BJ (cell line): ENCODE measurements at regions not wholly inside any gene's neighbourhood (a gene's known extent, or its start where the extent isn't known, plus 50 kb on each side); places are given as distances from the start of the nearest gene placed in this dataset.

Experiments
- CTCF ChIA-PET: fragments of 350-600 bp; formaldehyde crosslinking; extraction: SDS; loops from one replicate; lab custom pipeline; 2021; ENCODE audit warnings: antibody characterized with exemption, inconsistent platforms; lab: Yijun Ruan, JAX
- POLR2A ChIA-PET: fragments of 300-600 bp; sonication (Branson Sonifier 250); formaldehyde crosslinking; extraction: SDS; loops from one replicate; lab custom pipeline; 2021; ENCODE audit warnings: antibody characterized with exemption; lab: Charles Lee
- DNase-seq: peaks from one replicate; pipeline ENCODE4 v3.0.0-alpha.2; 2011; ENCODE audit warnings: low read depth
- H3K27me3 ChIP-seq: 2 replicates; pipeline ENCODE4 v1.6.0; 2011; ENCODE audit warnings: low read length; ENCODE audit not compliant: control insufficient read depth, insufficient read depth
- H3K36me3 ChIP-seq: 2 replicates; pipeline ENCODE4 v1.5.1; 2011; ENCODE audit warnings: low read length; ENCODE audit not compliant: control insufficient read depth, insufficient read depth
- H3K4me3 ChIP-seq: 2 replicates; pipeline ENCODE4 v1.5.1; 2011; ENCODE audit warnings: low read depth, mild to moderate bottlenecking, control low read depth, low read length
- TF ChIP-seq, protein P1 (sequence below): IDR thresholded peaks from 2 replicates; pipeline ENCODE4 v1.5.1; 2011; ENCODE audit warnings: low read depth, mild to moderate bottlenecking, control low read depth, inconsistent platforms, low read length, moderate library complexity; ENCODE audit not compliant: insufficient read depth

DNA sequence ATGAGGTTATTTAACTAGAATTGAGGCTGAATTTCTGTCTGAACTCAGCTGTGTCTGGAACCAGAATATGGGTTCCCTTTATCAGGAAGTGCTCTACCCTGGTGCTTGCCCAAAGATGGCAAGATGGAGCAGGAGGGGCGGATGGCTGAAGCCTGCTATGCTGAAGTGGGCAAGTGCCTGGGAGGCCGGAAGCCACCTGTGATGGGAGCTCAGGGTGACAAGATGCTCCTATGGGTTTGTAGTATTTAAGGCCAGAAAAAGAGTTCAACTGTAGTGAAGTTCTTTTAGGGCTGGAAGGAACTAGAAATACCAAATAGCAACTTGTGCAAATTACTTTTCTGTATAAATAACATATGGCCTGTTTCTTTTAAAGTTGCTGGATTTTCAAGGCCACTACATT is 808.9 kb upstream of the RAB6C start:
- DNase-seq: no peak
- ChIA-PET POLR2A (no interaction called here), CTCF (no interaction called here)
- no peaks in the 10 kb centered on the region for H3K27me3 ChIP-seq
- TF ChIP-seq, protein P1, sequence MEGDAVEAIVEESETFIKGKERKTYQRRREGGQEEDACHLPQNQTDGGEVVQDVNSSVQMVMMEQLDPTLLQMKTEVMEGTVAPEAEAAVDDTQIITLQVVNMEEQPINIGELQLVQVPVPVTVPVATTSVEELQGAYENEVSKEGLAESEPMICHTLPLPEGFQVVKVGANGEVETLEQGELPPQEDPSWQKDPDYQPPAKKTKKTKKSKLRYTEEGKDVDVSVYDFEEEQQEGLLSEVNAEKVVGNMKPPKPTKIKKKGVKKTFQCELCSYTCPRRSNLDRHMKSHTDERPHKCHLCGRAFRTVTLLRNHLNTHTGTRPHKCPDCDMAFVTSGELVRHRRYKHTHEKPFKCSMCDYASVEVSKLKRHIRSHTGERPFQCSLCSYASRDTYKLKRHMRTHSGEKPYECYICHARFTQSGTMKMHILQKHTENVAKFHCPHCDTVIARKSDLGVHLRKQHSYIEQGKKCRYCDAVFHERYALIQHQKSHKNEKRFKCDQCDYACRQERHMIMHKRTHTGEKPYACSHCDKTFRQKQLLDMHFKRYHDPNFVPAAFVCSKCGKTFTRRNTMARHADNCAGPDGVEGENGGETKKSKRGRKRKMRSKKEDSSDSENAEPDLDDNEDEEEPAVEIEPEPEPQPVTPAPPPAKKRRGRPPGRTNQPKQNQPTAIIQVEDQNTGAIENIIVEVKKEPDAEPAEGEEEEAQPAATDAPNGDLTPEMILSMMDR: no peak
- no peak overlapping the region for H3K4me3 ChIP-seq
- no peaks in the 10 kb centered on the region for H3K36me3 ChIP-seq

DNA sequence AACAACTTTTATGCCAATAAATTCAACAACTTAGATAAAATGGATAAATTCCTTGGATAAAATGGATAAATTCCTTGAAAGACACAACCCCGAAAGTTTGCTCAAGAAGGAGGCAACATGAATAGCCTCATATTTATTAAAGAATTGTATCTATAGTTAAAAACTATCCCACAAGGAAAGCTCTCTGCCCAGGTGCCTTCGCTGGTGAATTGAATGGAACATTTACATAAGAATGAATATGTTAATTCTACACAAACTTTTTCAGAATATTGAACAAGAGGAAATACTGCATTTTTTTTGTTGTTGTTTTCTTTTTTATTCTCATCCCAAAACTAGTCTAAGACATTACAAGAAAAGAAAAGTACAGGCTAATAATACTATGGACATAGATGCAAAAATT is 805.3 kb upstream of the RAB6C start:
- ChIA-PET POLR2A (no interaction called here), CTCF (no interaction called here)
- Histone ChIP-seq H3K27me3 (no peaks in the 10 kb centered on the region), H3K36me3 (no peaks in the 10 kb centered on the region), H3K4me3 (no peak overlapping the region)
- DNase-seq: no peak
- TF ChIP-seq, protein P1: no peak

DNA sequence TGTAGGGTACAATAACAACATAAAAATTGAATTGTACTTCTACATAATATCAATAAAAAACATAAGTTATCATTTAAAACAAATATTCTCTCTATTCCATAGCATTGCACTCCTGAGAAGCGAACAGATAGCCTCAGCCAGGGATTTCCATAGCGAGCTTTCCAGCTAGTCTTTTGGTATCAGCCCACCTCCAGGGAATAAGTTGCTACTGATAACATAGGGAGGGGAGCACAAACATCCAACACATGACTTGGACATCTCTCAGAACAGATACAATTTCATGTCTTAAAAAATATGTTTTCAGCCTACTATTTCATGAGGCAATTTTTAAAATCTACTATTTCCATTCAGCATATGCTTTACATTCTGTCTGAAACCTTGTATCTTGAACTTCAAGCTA is 804.4 kb upstream of the RAB6C start:
- POLR2A ChIA-PET: no interaction called here
- DNase-seq: no peak

DNA sequence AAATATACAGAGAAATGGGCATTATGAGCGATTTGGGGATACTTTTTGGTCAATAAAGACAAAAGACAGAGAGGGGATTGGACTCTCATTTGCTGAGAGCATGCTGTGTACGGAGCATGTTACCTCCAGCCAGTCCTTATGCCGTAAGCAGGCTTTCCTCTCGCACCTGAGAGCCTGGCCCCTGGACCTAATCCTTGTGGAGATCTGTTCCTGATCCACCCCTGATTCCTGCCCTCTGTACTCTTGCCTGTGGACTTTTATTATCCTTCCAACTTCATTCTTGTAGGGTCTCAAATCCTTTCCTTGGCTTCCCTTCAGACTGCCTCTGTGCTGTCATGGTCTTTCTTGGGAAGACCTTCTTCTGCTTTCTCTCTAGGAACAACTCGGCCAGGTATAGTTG is 803.1 kb upstream of the RAB6C start:
- CTCF ChIA-PET: no interaction called here
- H3K4me3 ChIP-seq: no peak overlapping the region
- TF ChIP-seq, protein P1: no peak
- no peaks in the 10 kb centered on the region for H3K27me3 ChIP-seq
- no peak for DNase-seq
- POLR2A ChIA-PET: no interaction called here
- no peaks in the 10 kb centered on the region for H3K36me3 ChIP-seq

More for the DNA sequence above, 804.4 kb upstream of the RAB6C start:
- CTCF ChIA-PET: no interaction called here
- no peak overlapping the region for H3K4me3 ChIP-seq
- H3K27me3 ChIP-seq: no peaks in the 10 kb centered on the region
- TF ChIP-seq, protein P1: no peak
- H3K36me3 ChIP-seq: no peaks in the 10 kb centered on the region

DNA sequence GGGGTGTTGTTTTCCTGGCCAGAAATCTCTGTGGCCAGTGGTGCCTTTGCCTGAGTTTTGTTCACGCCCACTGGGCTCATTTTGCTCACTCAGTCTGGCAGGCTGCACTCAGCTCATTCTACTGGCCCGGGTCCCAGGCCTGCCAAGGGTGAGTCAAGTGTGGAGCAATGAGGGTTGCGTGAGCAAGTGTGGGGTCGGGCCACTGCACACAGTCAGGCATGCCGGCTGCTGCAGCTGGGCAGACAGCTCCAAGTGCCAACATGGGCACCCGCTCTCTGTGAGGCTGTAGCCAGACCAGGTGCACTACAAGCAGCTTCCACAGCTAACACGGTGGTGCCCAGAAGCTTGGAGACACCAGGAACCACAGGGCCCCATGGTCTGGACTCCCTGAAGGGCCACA is 801.1 kb upstream of the RAB6C start:
- DNase-seq: no peak

More for the DNA sequence above, 801.1 kb upstream of the RAB6C start:
- ChIA-PET CTCF (interaction anchor here (1.4 kb wide), 1 partner anchor 12 kb away, joined by 6 read pairs; no protein-coding TSS in a partner anchor), POLR2A (no interaction called here)
- Histone ChIP-seq H3K27me3 (no peaks in the 10 kb centered on the region), H3K4me3 (no peak overlapping the region), H3K36me3 (no peaks in the 10 kb centered on the region)
- TF ChIP-seq, protein P1: no peak
